Cerebellar nuclear complex (tissue), 1 donor: ENCODE measurements at regions not wholly inside any gene's neighbourhood (a gene's known extent, or its start where the extent isn't known, plus 50 kb on each side); places are given as distances from the start of the nearest gene placed in this dataset.

Experiments
- DNase-seq, 2 experiments: peaks; one replicate each; lab custom pipeline; 2025; lab: John Stamatoyannopoulos, UW

DNA sequence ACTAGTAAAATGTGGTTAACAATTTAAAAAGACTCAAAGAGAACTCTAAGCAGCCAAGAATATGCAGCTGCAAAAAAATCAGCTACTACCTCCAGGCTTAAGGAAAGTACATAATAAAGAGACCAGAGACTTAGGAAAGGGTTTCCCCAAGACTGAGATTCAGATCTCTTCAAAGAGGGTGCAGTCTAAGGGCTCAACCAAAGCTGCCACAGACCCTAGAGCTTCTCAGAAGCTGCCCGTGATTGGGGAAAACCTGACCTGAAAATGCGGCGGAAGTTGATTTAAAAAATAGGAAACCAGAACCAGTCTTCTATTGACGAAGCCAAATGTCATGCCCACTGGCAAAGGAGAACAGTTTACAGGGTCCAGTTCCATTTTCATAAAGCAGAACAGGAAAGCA is 516.8 kb upstream of the MARCKS start:
- no peak for DNase-seq

DNA sequence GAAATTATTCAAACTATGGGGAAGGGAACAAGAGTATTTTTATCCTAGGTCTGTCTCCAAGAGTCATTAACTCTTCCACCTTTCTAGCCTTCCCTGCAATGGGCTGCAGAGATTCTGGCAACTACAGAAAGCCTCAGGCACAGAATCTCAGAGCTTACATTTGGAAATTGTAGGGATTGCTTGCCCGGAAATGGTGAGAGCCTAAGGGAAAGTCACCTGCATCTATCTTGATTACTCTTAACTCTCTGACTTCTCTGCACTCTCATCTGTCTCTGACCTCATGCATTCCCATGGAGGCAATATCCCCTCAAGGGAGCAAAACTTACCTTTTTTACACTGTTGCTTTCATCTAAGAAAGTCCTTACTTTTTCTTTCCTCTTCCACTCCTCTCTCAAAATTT is 513.2 kb upstream of the MARCKS start:
- no peak for DNase-seq

DNA sequence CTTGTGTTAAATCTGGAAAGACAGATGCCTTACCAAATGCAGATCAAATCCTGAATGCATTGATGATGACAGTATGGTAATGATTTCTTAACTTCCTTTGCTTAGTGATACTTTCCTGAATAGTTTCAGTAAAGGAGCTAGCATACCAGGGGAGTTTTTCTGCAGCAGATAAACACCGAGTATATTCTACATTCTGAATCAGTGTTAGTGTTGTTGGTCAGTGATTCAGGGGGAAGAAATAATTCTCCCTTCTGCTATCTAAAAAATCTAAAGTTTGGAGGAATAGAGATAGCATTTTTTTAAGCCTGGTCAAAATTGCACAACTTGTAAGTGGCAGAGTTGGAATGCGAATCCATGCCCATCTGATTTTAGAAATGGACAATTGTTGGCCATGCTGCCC is 512.2 kb upstream of the MARCKS start:
- no peak for DNase-seq

DNA sequence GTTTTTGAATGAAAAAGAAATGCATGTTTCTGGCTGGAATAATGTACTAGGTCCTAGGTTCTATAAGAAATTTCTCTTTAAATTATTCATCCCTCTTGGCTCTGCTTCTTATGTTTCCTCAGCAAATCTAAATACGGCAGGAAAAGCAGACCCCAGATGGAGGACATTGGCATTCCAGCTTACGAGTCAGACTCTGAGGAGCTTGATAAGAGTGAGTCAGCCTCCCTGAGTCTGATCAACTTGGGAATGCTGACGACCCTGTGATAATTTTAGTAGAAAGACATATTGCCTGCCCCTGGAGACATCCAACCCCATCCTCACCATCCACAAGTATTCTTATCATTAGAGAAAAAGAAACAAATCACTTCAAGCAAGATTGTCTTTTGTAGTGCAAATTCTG is 509.7 kb upstream of the MARCKS start:
- DNase-seq, result no peak

DNA sequence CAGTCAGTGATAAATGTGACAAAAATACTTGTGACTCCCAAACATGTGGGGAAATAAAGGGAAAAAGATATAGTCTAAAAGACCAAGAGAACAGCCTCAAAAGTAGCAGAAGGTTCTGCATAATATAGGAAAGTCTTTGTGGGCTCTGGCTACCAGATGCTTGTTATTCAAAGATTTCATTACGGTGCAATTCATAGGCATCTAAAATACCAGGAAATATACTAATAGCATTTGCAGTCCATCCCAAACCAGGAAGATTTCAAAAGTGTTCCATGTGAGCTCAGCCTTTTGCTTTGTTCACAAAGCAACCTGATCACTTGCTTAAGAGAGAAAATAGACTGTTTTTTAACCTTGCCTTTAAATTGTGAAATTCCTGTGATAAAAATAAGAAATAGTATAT is 506.7 kb upstream of the MARCKS start:
- DNase-seq, result no peak

DNA sequence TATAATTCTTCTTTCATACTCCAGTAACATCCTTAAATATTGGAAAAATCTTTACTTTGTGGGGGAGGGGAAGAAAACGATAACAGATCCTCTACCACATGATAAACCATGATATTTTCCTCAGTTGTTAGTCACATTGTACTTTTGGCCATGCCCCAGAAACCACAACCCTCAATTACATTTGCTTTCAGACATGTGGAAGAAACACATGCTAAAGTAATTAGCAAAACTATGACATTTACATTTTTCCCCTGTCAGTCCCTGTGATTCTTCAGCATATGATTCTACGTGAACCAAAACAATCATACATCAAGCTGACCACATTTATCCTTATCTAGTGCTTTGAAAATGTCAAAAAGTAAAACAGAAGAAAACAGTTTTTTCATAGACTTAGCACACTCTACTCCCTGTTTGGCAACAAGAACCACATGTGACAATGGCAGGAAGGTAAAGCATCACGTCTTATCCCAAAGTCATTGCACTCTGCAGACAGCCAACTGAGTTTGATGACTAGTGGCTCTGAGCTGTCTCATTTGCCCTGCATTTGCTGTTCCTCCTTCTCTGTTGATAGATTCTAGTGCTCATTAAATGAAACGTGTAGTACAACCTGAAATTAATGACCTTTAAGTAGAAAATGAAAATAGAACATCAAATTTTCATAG is 505.8 kb upstream of the MARCKS start:
- no peak for DNase-seq

DNA sequence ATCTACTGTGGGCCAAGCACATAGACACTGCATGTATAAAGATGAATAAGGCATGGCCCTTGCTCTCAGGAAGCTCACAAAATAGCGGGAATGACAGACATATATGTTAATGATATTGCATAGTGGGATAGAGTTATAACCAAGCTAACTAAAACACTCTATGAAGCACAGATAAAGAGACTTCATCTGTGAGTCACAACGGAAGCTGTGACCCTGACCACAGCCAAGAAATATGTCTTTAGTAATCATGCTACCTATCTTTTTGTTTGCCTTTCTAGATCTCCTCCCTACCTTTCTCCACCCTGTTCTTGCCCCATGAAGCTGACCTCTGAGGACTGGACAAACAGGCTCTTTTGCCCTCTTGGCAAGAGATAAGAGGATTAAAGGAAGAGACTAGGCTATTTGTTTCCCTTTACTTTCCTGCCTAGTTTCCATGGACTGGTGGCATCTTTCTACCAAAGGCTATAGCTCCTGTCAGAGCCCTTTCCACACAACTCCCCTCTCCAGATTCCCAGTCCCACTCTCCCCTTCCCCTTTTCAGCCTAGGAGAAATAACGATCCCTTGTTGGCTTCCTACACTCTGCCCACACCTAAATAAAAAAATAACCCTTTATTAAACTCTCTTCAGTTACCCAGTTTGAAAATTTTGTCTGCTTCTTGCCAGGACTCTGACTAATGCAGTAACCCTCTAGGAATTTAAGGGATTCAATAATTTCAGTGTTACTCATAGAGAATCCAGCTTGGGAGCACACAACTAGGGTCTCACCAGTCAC is 504.9 kb upstream of the MARCKS start:
- no peak for DNase-seq

DNA sequence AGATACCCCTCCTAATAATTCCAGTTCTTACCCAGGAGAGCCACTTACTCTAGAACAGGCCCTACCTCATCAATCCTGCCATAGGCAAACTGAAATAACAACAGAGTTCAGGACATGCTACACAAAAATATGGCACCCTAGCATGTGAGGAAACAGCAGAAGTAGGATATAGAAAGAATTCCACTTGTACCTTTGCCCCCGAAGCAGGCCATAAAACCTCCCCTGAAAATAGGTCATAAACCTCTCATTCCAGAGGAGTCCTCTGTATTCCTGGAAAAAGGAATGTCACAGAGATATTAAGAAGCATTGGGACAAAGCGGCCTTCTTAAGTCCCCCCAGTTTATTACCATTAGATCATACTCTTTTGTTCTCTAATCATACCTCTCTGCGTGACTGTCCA is 504.3 kb upstream of the MARCKS start:
- no peak for DNase-seq

DNA sequence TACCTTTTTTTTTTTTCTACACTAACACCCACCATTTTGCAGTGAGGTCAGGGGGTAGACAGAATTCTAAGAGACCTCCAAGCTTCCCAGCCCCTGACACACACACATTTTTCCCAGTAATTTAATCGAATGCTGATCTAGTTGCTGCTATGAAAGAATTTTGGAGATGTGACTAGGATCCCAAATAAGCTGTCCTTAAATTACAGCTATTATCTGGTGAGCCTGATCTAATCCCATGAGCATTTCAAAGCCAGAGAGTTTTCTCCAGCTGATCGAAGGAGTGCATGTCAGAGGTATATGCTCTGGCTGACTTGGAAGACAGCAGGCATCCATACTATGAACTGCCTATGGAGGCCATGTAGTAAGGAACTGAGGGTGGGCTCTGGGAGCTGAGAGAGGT is 503.8 kb upstream of the MARCKS start:
- no peak for DNase-seq

DNA sequence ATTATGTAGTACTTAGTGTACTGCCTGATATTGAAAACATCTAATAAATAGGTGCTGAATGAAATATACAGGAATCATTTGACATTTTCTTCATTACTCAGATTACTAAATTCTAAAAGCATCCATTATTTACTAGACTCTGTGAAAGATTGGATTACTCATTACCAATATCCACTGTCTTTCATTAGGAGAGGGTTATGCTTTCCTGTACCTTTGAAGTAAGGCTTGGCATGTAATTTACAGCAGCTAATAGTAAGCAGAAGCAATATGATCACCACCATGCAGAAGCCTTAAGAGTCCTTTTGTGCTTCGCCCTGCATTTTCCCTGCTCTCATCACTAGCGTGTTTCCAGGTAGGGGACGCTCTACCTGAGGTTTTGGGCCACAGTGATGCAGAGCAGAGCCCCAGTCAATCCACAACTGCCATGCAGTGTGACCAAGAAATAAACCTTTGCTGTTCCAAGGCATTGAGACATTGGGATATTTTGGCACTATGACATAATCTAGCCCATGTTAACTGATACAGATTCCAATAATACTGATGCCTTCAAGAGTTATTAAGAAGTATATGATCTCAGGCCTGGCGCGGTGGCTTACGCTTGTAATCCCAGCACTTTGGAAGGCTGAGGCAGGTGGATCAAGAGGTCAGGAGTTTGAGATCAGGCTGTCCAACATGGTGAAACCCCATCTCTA is 502.8 kb upstream of the MARCKS start:
- DNase-seq, result no peak

DNA sequence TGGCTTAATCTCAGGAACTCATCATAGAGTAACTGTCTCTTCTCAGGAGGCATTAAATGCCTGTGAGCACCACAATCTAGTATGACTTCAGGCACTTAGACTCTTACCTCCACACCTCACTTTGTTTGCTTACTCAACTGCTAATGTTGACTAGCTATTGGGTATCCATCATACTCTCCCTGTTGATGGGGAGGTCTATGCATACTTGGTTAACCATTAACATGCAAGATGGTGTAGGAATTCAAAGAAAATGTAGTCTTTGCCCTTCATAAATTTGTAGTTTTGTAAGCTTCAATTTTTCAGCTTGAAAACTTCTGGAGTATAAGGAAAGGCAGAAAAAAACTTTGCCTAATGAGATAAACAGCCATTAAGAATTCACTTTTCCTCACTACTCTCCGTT is 501.0 kb upstream of the MARCKS start:
- no peak for DNase-seq

DNA sequence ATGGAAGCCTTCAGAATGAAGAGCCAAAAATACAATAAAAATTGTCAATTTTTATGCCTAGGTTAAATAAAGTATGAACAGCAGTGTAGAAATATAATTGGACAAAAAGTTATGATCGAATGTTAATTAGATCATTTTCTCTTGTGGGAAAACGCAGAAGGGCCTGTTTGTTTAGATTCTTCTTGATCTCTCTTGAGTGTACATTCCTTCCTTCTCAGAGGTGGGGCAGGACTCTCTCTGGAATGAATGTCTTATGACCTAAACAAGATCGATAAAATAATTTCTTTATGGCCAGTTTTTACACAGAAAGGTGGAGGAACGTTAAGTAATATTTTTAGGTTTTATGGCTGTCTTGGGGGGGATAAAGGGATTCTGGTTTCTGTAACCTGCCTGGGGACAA is 500.1 kb upstream of the MARCKS start:
- no peak for DNase-seq

DNA sequence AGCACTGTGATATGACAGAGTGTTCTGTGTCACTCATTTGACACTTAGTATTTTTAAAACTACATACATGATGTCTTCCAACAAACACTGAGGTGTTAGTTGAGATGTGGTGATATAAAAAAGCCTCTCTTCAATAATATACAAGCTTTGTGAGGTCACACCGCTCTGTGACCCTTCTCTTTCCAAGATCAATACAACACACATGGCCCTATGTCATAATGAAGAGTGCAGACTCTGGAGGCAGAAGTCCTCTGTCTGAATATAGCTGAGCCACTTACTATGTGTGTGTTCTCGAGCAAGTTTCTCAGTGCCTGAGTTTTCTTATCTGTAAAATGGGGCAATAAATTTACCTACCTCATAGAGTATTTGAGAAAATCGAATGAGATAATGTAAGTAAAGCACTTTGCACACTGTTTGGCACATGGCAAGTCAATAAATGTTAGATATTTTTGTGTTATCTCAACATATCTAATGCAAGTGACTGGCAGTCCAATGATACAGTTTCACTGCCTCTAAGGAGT is 499.0 kb upstream of the MARCKS start:
- DNase-seq, result no peak

DNA sequence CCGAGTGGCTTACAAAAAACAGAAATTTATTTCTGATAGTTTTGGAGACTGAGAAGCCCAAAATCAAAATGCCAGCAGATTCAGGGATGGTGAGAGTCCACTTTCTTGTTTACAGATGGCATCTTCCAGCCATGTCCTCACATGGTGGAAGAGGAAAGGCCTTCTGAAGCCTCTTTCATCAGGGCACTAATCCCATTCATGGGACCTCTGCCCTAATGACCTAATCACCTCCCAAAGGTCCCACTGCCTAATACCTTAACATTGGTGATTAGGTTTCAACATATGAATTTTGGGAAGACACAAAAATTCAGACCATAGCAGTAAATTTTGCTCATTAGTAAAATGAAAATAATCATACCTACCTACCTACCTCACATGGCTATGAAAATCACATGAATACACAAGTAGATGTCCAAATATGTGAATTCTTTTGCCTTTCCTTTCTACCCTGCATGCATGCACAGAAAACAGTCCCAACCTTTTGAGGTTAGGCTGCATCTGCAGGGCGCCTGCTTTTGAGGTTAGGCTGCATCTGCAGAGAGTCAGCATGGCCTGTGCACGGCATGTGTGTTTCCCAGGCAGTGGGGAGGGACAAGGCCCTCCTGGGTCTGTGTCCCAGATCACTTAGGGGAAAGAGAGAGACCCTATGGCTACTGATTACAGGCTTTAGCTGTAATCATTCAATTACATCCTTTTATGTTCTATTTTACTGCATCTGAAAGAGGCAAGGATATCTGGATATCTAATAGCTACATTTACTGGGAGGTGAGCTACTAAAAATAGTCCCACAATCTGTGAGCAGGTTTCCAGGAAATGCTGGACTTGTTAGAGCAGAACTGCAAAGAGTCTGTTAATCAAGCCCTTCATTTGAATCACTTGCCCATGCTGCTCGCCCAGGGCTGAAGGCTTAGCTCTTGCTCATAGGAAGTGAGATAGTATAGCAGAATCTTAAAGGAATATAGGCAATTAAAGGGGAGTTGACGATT is 497.7 kb upstream of the MARCKS start:
- no peak for DNase-seq

DNA sequence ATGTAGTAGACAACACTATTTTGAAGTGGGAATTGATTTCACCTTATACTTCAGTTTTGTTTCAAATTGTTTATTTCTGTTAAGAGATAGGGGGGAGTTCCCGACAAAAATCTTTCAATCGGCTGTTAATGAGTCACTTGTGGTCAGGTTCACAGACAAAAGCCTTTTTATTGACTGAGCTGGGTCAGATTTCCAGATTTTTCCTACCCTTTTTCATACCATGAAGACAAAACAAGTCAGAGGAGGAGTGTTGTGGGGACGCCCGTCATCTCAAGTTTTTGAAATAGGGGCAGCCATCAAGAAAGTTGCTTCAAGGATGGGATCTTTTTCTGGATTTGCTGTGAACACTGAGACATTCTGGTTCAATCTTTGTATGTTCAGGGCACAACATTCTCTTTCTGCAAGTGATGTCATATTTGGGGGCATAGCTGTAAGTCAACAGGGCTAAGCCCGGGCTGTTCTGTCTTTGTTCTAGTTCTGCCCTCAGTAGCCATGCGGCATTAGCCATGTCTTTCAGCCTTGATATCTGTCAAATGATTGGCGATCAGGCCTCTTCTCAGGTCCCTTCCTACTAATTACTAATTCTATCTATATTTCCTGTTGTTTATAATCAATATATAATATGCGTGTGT is 496.0 kb upstream of the MARCKS start:
- no peak for DNase-seq

DNA sequence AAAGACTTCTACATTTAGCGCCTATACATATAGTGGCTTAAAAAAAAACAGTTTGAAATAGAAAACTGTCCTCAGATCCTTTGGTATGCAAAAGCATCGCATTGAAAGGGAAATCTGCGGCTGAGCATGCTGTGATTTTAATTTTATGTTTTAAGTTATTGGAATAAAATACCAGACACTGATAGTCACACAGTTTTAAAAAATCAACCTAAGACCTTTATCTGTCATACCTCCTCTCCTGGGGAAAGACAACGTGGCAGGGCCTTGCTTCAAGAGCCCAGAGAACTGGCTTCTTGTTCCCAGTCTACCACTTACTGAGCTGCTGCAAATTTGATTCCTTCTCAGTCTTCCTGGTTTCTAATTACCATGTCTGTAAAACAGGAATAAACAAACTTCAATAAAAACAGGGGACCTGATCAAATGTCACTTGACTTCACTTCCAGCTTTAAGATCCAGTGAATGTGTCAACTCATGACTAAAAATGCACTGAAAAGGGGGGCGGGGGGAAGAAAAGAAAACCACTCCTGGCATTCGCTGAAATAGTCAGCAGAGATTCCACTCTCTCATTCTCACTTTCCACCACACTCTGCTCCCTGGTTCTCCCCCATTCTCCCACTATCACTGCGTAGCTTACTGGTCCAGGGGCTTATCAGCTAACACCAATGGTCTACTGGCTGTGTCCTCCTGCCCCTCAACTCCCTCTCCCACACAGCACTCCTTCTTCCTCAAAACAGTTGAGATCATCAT is 494.7 kb upstream of the MARCKS start:
- DNase-seq, result no peak

DNA sequence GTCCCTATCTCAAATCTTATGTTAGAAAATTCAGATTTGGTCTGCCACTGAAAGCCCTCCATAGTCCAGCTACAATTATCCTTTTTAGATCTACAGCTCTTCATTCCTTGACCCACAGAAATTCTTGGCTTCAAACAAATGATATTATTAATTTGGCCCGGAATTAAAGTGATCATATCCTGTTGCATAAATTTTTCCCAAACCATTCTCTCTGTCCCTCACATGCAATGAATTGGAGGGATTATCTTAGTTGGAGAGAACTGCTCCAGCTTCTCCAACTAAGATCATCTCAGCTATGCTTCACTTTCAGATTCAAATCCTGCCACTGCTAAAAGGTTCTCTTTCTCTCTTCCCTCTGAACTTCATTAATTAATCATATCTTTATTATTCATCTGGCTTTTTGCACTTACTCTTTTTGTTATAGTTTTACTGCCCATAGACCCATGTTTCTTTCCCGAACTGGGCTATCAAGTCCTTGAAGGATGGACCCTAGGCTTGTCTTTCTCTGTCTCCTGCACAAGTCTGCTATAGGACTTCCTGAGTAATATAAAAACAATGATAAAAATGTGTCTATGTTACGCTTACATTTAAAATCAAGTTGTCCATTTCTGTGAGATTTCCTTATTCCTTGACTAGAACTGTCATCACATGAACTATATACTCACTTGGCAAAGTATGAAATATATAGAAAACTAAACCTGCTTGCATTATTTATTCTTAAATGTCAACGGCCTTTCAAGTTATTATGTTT is 493.9 kb upstream of the MARCKS start:
- no peak for DNase-seq

DNA sequence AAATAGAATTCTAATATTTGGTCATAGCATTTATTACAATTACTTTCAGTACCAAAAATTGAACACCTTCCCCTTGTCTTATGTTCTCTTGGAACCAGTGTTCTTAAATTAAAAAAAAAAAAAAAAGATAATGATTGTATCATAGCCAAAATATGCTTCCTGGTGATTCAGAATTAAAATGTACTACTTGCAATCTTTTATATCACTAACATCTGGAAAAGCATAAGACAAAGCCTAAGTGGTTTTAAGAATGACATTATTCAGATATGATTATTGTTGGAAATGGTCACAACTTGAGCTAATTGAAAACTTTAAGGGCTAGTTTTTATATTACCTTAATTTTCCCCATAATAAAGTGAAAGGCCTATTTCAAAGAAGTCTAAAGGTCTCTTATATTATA is 493.3 kb upstream of the MARCKS start:
- DNase-seq, result no peak

DNA sequence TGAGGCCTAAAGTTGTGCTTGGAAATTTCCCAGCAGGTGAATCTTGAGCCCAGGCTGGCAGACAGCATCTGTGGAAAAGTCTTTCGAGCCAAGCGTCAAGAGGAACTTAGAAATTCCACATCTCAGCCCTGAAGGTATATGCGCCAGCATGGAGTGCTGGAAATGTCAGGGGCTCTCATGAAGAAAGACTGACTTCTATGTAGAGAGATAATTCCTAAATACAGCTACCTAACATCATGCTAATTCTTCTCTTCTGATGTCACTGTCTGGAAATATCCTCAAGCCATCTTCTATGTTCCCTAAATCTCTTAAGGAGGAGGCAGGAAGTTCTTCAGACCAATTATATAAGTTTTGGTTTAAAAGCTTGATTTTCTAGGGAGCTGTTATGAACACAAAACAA is 492.4 kb upstream of the MARCKS start:
- no peak for DNase-seq

DNA sequence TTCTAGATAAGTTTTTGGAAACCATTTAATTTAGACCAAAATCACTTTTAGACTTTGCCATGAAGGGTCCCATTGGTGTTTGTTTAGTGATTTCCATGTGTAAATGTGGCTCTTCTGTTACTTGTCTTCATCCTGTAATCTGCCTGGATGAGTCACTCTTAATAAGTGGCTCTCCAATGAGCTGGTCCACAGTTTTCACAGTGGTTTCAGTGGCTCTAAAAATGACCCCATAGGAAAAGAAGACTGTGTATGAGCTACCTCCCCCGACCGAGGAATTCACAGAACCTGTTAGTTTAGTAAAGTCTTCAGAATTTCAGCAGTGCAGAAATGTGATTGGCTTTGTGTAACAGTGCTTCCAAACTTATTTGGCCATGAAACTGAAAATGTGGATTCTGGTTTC is 492.0 kb upstream of the MARCKS start:
- DNase-seq, result no peak
